SH-SY5Y (cell line): ENCODE measurements at regions not wholly inside any gene's neighbourhood (a gene's known extent, or its start where the extent isn't known, plus 50 kb on each side); places are given as distances from the start of the nearest gene placed in this dataset.

Experiments used
- GATA2 ChIP-seq: IDR thresholded peaks from 2 replicates; pipeline ENCODE4 v1.6.1; 2011; ENCODE audit warnings: mild to moderate bottlenecking, low read depth, low read length
- GATA3 ChIP-seq: IDR thresholded peaks from 2 replicates; pipeline ENCODE4 v1.6.1; 2011; ENCODE audit warnings: low read depth, mild to moderate bottlenecking, low read length, moderate library complexity

- TF ChIP-seq GATA3 = no peak
- TF ChIP-seq GATA2 = no peak
Measured at GRCh38 chr20:33908868-33909267, 84.8 kb upstream of the RALY start.
